Prostate gland (tissue), 2 donors: ENCODE measurements at regions not wholly inside any gene's neighbourhood (a gene's known extent, or its start where the extent isn't known, plus 50 kb on each side); places are given as distances from the start of the nearest gene placed in this dataset.

Experiments used
- CTCF ChIP-seq, 4 experiments: fragments of 200-600 bp in 2 of 4; fragments of 450-650 bp in 2 of 4; sonication (generic) in 2 of 4; IDR thresholded peaks; 1 replicate in 3 of 4; 2 replicates in 1 of 4; pipeline ENCODE4 v1.5.1; 2016 to 2019; ENCODE audit warnings: antibody characterized with exemption in 4 of 4, mild to moderate bottlenecking in 2 of 4, moderate library complexity in 2 of 4
- POLR2A ChIP-seq: fragments of 450-650 bp; IDR thresholded peaks from one replicate; pipeline ENCODE4 v1.6.1; 2016; ENCODE audit warnings: antibody characterized with exemption, mild to moderate bottlenecking

GRCh38 chr13:99041788-99042187 is 63.9 kb upstream of the DOCK9 start:
- TF ChIP-seq POLR2A: no peak
- no peak for TF ChIP-seq CTCF (IDR thresholded peaks at IDR 0.05)
